WTC11 (cell line): ENCODE measurements at regions not wholly inside any gene's neighbourhood (a gene's known extent, or its start where the extent isn't known, plus 50 kb on each side); places are given as distances from the start of the nearest gene placed in this dataset.

Experiments used
- ATF2 ChIP-seq: sonication (generic); formaldehyde crosslinking; IDR thresholded peaks from 2 replicates; pipeline ENCODE4 v1.8.1; 2022; ENCODE audit warnings: low read depth, missing genetic modification reagents, borderline replicate concordance
- CBFB ChIP-seq: sonication (generic); formaldehyde crosslinking; IDR thresholded peaks from 2 replicates; pipeline ENCODE4 v1.8.1; 2022; ENCODE audit warnings: mild to moderate bottlenecking, low read depth, missing genetic modification reagents
- CTCF ChIP-seq: fragments of 200-600 bp; IDR thresholded peaks from 2 replicates; pipeline ENCODE4 v1.8.0; 2022; ENCODE audit warnings: antibody characterized with exemption
- MAX ChIP-seq: sonication (generic); formaldehyde crosslinking; IDR thresholded peaks from 2 replicates; pipeline ENCODE4 v1.8.0; 2022; ENCODE audit warnings: mild to moderate bottlenecking, missing genetic modification reagents
- NR1H2 ChIP-seq: sonication (generic); formaldehyde crosslinking; IDR thresholded peaks from 2 replicates; pipeline ENCODE4 v1.9.0; 2021; ENCODE audit warnings: mild to moderate bottlenecking, moderate library complexity, missing genetic modification reagents
- RELA ChIP-seq: sonication (generic); formaldehyde crosslinking; IDR thresholded peaks from 2 replicates; pipeline ENCODE4 v1.8.1; 2022; ENCODE audit warnings: missing genetic modification reagents, mild to moderate bottlenecking, borderline replicate concordance
- SP1 ChIP-seq: sonication (generic); formaldehyde crosslinking; conservative IDR thresholded peaks from 2 replicates; pipeline ENCODE4 v1.8.1; 2022; ENCODE audit warnings: missing genetic modification reagents
- USF2 ChIP-seq: sonication (generic); formaldehyde crosslinking; IDR thresholded peaks from 2 replicates; pipeline ENCODE4 v1.8.1; 2023; ENCODE audit warnings: mild to moderate bottlenecking, missing genetic modification reagents, moderate library complexity
- ZNF425 ChIP-seq: fragments of 250-450 bp; sonication (Bioruptor Pico); conservative IDR thresholded peaks from 2 replicates; pipeline ENCODE4 v1.9.0; 2021; ENCODE audit warnings: mild to moderate bottlenecking

GRCh38 chr3:25911525-25912295, 121.8 kb downstream of the OXSM start:
- TF ChIP-seq ATF2 (CRISPR knock-in tag) (no peak), CTCF (no peak), NR1H2 (CRISPR knock-in tag) (no peak), MAX (no peak), RELA (CRISPR knock-in tag) (no peak), CBFB (CRISPR knock-in tag) (no peak), ZNF425 (CRISPR knock-in tag) (no peak), USF2 (no peak), SP1 (CRISPR knock-in tag) (no peak)
